Naive thymus-derived CD4-positive, alpha-beta T cell (primary cell): ENCODE measurements at regions not wholly inside any gene's neighbourhood (a gene's known extent, or its start where the extent isn't known, plus 50 kb on each side); places are given as distances from the start of the nearest gene placed in this dataset.
"Not testable (repeated sequence)": the region's sequence is repeated elsewhere in the genome, so short reads cannot be mapped to it uniquely, and the experiment has no call there.

ENCODE experiments used
- ATAC-seq: fragments of 150-1000 bp; cut with Tn5 transposase; 2 replicates; pipeline ENCODE4 v1.10.0; 2021; ENCODE audit warnings: mild to moderate bottlenecking, moderate library complexity
- CTCF ChIA-PET: fragments of 350-600 bp; sonication (Branson Sonifier 250); formaldehyde crosslinking; loops from one replicate; lab custom pipeline; 2021; ENCODE audit warnings: antibody characterized with exemption; lab: Charles Lee
- POLR2A ChIA-PET: fragments of 350-600 bp; sonication (Branson Sonifier 250); formaldehyde crosslinking; loops from one replicate; lab custom pipeline; 2021; ENCODE audit warnings: antibody characterized with exemption, inconsistent platforms; lab: Charles Lee
- DNase-seq, 9 donors: peaks; one replicate each; pipeline versions ENCODE4 v3.0.0 to v3.0.0-alpha.2; 2020 to 2022; ENCODE audit warnings: mixed read lengths in 1 of 9
- H3K27ac ChIP-seq: one replicate; pipeline ENCODE4 v1.7.0; 2013; ENCODE audit warnings: mild to moderate bottlenecking, low read depth, low read length, moderate library complexity
- H3K27me3 ChIP-seq, 2 donors: one replicate each; pipeline ENCODE4 v1.7.0; 2013; ENCODE audit warnings: low read length in 2 of 2, mild to moderate bottlenecking in 2 of 2, moderate library complexity in 2 of 2; ENCODE audit not compliant: control insufficient read depth in 2 of 2, insufficient read depth in 2 of 2
- H3K36me3 ChIP-seq, 3 experiments: 1 replicate in 2 of 3; 2 replicates in 1 of 3; pipeline ENCODE4 v1.7.0; 2013; ENCODE audit warnings: low read length in 3 of 3, mild to moderate bottlenecking in 3 of 3, moderate library complexity in 1 of 3; ENCODE audit not compliant: insufficient read depth in 3 of 3, control insufficient read depth in 2 of 3
- H3K4me1 ChIP-seq, 2 donors: one replicate each; pipeline ENCODE4 v1.7.0; 2013; ENCODE audit warnings: low read length in 2 of 2, mild to moderate bottlenecking in 2 of 2, moderate library complexity in 1 of 2; ENCODE audit not compliant: control insufficient read depth in 2 of 2, insufficient read depth in 2 of 2
- H3K4me3 ChIP-seq: 2 replicates; pipeline ENCODE4 v1.7.0; 2013; ENCODE audit warnings: mild to moderate bottlenecking, low read length
- H3K9me3 ChIP-seq, 3 experiments: 1 replicate in 2 of 3; 2 replicates in 1 of 3; pipeline ENCODE4 v1.7.0; 2013; ENCODE audit warnings: low read length in 3 of 3; ENCODE audit not compliant: control insufficient read depth in 2 of 3
- H3K27ac Mint-ChIP-seq, 9 donors: one replicate each; pipeline ENCODE4 v1.8.0; 2020 to 2022; ENCODE audit warnings: mixed read lengths in 9 of 9, mild to moderate bottlenecking in 8 of 9, moderate library complexity in 5 of 9, inconsistent platforms in 2 of 9
- H3K27me3 Mint-ChIP-seq, 5 donors: one replicate each; pipeline ENCODE4 v1.8.0; 2021 to 2022; ENCODE audit warnings: mixed read lengths in 5 of 5, mild to moderate bottlenecking in 1 of 5
- H3K36me3 Mint-ChIP-seq, 5 donors: one replicate each; pipeline ENCODE4 v1.8.0; 2020 to 2022; ENCODE audit warnings: mixed read lengths in 5 of 5, mild to moderate bottlenecking in 3 of 5, inconsistent platforms in 1 of 5
- H3K4me1 Mint-ChIP-seq, 7 donors: one replicate each; pipeline ENCODE4 v1.8.0; 2020 to 2022; ENCODE audit warnings: mixed read lengths in 7 of 7, mild to moderate bottlenecking in 3 of 7, inconsistent platforms in 1 of 7
- H3K4me3 Mint-ChIP-seq, 10 donors: one replicate each; pipeline ENCODE4 v1.8.0; 2020 to 2022; ENCODE audit warnings: mild to moderate bottlenecking in 10 of 10, mixed read lengths in 10 of 10, moderate library complexity in 6 of 10, inconsistent platforms in 2 of 10
- H3K9me3 Mint-ChIP-seq, 11 donors: one replicate each; pipeline ENCODE4 v1.8.0; 2020 to 2022; ENCODE audit warnings: mixed read lengths in 11 of 11, mild to moderate bottlenecking in 4 of 11, inconsistent platforms in 1 of 11, moderate library complexity in 1 of 11
- intact Hi-C, 2 donors: fragments of 100-400 bp; cut with micrococcal nuclease; formaldehyde crosslinking; loops; one replicate each; pipeline ENCODE4 v1.15.1; 2023

DNA sequence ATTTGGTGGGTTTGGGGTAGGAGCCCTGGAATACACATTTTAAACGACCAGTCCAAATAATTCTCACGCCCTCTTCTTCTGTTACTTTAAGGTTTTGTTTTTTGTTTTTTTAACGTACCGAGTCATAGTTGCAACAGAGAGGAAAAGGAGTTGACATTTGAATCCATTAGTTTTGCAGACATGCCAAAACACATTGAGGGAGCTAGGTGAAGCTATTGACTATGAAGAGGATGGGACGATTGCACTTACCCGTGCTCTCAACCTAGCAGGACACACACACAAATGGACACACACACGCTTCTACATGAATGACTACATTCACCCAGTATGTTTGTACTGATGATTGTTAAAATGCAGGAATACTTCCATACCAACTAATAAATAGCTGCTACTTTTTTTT lies 54.3 kb upstream of the CIT start:
- no peak for ATAC-seq
- POLR2A ChIA-PET = no interaction called here

DNA sequence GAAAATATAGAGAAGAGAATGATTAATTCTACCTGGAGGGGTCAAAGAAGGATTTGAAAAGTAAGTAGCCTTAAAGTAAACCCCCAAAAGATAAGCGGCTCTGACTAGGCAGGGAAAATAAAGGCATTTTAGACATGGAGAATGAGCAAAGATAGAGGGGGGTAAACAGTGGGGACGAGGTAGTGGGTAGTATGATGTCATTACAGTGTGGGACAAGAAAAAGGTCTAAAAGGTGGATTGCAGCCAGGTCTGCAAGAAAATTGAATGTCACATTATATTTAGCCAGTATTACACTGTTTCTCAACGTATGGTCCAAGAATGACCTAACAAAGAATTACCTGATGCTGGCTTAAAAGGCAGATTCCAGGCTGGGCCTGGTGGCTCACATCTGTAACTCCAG lies 55.8 kb upstream of the CIT start:
- Histone ChIP-seq H3K4me3 (no peak overlapping the region), H3K36me3 (no peaks in the 10 kb centered on the region), H3K4me1 (no peaks in the 10 kb centered on the region), H3K9me3 (no peaks in the 10 kb centered on the region), H3K27me3 (no peaks in the 10 kb centered on the region), H3K27ac (no peak overlapping the region)
- Mint-ChIP-seq H3K27me3 (peaks cover 0 to 12% (median 0%) of the 10 kb centered on the region in 5 donors), H3K36me3 (no peaks in the 10 kb centered on the region), H3K27ac (no peak overlapping the region), H3K4me1 (no peaks in the 10 kb centered on the region), H3K9me3 (no peaks in the 10 kb centered on the region), H3K4me3 (no peak overlapping the region)
- no peak for DNase-seq
- ChIA-PET POLR2A (no interaction called here), CTCF (interaction anchor here (0.6 to 0.8 kb wide), 2 partner anchors 11 to 276 kb away, joined by 3 to 4 read pairs; no protein-coding TSS in a partner anchor)
- intact Hi-C loops = no loop called here
- no peak for ATAC-seq

More for the DNA sequence above, 54.3 kb upstream of the CIT start:
- no peaks in the 10 kb centered on the region for H3K27me3 ChIP-seq
- H3K4me1 Mint-ChIP-seq = no peaks in the 10 kb centered on the region
- no peak overlapping the region for H3K4me3 Mint-ChIP-seq
- no peak overlapping the region for H3K4me3 ChIP-seq
- intact Hi-C loops = no loop called here
- no peaks in the 10 kb centered on the region for H3K4me1 ChIP-seq
- no peaks in the 10 kb centered on the region for H3K36me3 Mint-ChIP-seq
- no peak overlapping the region for H3K27ac ChIP-seq
- no peaks in the 10 kb centered on the region for H3K36me3 ChIP-seq
- no peaks in the 10 kb centered on the region for H3K9me3 ChIP-seq
- H3K9me3 Mint-ChIP-seq = no peaks in the 10 kb centered on the region
- H3K27me3 Mint-ChIP-seq = peaks cover 0 to 9% (median 0%) of the 10 kb centered on the region in 5 donors
- no peak overlapping the region for H3K27ac Mint-ChIP-seq
- no peak for DNase-seq
- CTCF ChIA-PET = interaction anchor here (0.7 kb wide), 1 partner anchor 56 kb away, joined by 3 read pairs; no protein-coding TSS in a partner anchor

DNA sequence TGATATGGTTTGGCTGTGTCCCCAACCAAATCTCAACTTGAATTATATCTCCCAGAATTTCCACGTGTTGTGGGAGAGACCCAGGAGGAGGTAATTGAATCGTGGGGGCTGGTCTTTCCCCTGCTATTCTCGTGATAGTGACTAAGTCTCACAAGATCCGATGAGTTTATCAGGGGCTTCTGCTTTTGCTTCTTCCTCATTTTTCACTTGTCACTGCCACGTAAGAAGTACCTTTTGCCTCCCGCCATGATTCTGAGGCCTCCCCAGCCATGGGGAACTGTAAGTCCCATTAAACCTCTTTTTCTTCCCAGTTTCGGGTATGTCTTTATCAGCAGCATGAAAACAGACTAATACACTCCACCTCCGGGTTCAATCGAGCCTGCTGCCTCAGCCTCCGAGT lies 54.3 kb upstream of the BICDL1 start:
- H3K4me3 Mint-ChIP-seq, intact Hi-C loops, H3K4me3 ChIP-seq, H3K27ac ChIP-seq, H3K4me1 ChIP-seq, H3K36me3 ChIP-seq, H3K27me3 Mint-ChIP-seq, H3K9me3 Mint-ChIP-seq, ATAC-seq, H3K36me3 Mint-ChIP-seq, H3K4me1 Mint-ChIP-seq, H3K9me3 ChIP-seq, H3K27me3 ChIP-seq, DNase-seq: not testable (repeated sequence)
- ChIA-PET CTCF (interaction anchor here (1.2 kb wide), 1 partner anchor 23 kb away, joined by 4 read pairs; no protein-coding TSS in a partner anchor), POLR2A (interaction anchor here (0.5 kb wide), 1 partner anchor 138 kb away, joined by 3 read pairs; no protein-coding TSS in a partner anchor)
- H3K27ac Mint-ChIP-seq = peak overlapping the region in 1 of 9 donors; percentile 14

DNA sequence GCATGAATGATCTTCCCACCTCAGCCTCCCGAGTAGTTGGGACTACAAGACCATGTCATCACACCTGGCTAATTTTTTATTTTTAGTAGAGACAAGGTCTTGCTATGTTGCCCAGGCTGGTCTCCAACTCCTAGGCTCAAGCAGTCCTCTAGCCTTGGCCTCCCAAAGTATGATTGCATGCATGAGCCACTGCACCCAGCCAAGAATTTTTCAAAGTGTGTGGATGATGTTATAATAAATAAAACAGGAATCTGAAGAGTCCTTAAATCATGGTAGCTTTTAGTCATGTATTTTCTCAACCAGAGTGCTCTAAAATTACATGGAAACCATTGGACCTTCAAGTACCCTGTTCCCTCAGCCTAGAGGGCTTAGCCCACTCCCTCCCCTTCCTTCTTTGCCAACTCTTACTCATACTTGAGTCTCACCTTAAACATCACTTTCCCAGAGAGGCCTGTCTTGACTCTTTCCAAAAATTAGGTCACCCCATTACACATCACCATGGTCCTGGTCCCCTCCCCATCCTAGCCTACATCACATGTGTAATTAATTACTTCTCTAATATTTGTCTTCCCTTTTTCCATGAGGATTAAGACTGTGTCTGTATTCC lies 52.2 kb upstream of the BICDL1 start:
- Histone ChIP-seq H3K27ac (no peak overlapping the region), H3K27me3 (no peaks in the 10 kb centered on the region), H3K4me1 (no peaks in the 10 kb centered on the region), H3K36me3 (no peaks in the 10 kb centered on the region), H3K4me3 (no peak overlapping the region), H3K9me3 (no peaks in the 10 kb centered on the region)
- ChIA-PET CTCF (no interaction called here), POLR2A (no interaction called here)
- Mint-ChIP-seq H3K4me3 (no peak overlapping the region), H3K27me3 (peaks cover 0 to 9% (median 0%) of the 10 kb centered on the region in 5 donors), H3K9me3 (no peaks in the 10 kb centered on the region), H3K4me1 (no peaks in the 10 kb centered on the region), H3K27ac (peak overlapping the region in 1 of 9 donors; percentile 28), H3K36me3 (no peaks in the 10 kb centered on the region)
- intact Hi-C loops = no loop called here
- no peak for ATAC-seq
- DNase-seq = no peak

DNA sequence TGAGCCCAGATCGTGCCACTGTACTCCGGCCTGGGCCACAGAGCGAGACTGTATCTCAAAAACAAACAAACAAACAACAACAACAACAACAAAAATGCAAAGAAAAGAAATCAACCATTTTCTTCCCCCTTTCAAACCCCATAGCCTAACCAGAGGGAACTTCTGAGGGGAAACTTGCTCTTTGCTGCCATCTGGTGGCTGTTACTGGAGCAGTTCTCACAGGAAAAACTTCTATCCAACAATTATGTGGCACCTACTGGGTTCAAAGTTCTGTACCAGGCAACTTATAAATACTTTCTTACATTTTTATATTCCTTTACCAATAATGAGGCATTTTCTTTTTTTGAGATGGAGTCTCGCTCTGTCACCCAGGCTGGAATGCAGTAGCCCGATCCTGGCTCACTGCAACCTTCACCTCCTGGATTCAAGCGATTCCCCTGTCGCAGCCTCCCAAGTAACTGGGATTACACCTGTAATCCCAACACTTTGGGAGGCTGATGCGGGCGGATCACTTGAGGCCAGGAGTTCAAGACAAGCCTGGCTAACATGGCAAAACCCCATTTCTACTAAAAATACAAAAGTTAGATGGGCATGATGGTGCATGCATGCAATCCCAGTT lies 50.9 kb upstream of the BICDL1 start:
- H3K4me1 Mint-ChIP-seq = no peaks in the 10 kb centered on the region

More for the DNA sequence above, 50.9 kb upstream of the BICDL1 start:
- Mint-ChIP-seq H3K4me3 (no peak overlapping the region), H3K27ac (no peak overlapping the region), H3K9me3 (no peaks in the 10 kb centered on the region), H3K27me3 (peaks cover 0 to 7% (median 0%) of the 10 kb centered on the region in 5 donors), H3K36me3 (no peaks in the 10 kb centered on the region)
- H3K4me3 ChIP-seq = no peak overlapping the region
- H3K27ac ChIP-seq = no peak overlapping the region
- H3K27me3 ChIP-seq = no peaks in the 10 kb centered on the region
- ATAC-seq (peak; percentile 89), DNase-seq (peak; percentile 28 to 67 (median 51))
- no peaks in the 10 kb centered on the region for H3K4me1 ChIP-seq
- POLR2A ChIA-PET = no interaction called here
- H3K36me3 ChIP-seq = no peaks in the 10 kb centered on the region
- H3K9me3 ChIP-seq = no peaks in the 10 kb centered on the region
- CTCF ChIA-PET = interaction anchor here (0.7 kb wide), 1 partner anchor 138 kb away, joined by 7 read pairs; no protein-coding TSS in a partner anchor
- intact Hi-C loops = loop anchor here (1.0 to 2.0 kb wide), 4 partner anchors 50 to 149 kb away; no protein-coding TSS in a partner anchor
